IMR-90 (cell line): ENCODE measurements at regions not wholly inside any gene's neighbourhood (a gene's known extent, or its start where the extent isn't known, plus 50 kb on each side); places are given as distances from the start of the nearest gene placed in this dataset.

Experiments
- ATAC-seq: fragments of 200-7000 bp; cut with Tn5 transposase; 2 replicates; pipeline ENCODE4 v1.9.1; 2020; ENCODE audit warnings: low read depth, mild to moderate bottlenecking, moderate library complexity
- BruUV-seq: library from RNA; stranded (reverse); fragments of 400-500 nt; replicated peaks from 2 replicates; lab custom pipeline; 2021; lab: Mats Ljungman, UMichigan
- CTCF ChIA-PET: fragments of 300-600 bp; formaldehyde crosslinking; extraction: SDS; loops from one replicate; lab custom pipeline; 2021; ENCODE audit warnings: antibody characterized with exemption; lab: Yijun Ruan, JAX
- POLR2A ChIA-PET: fragments of 300-600 bp; sonication (Branson Sonifier 250); formaldehyde crosslinking; loops from one replicate; lab custom pipeline; 2022; ENCODE audit warnings: antibody characterized with exemption; ENCODE audit not compliant: unreplicated experiment; lab: Charles Lee
- DNase-seq: peaks from one replicate; pipeline ENCODE4 v3.0.0; 2013
- H2AFZ ChIP-seq: replicated peaks from 2 replicates; pipeline ENCODE3; 2013; ENCODE audit warnings: low read length, mild to moderate bottlenecking; ENCODE audit not compliant: poor library complexity
- H2AK5ac ChIP-seq: 2 replicates; pipeline ENCODE4 v1.6.1; 2013; ENCODE audit warnings: low read depth, low read length, inconsistent platforms
- H2AK9ac ChIP-seq: replicated peaks from 2 replicates; pipeline ENCODE3; 2013; ENCODE audit warnings: mild to moderate bottlenecking, low read depth, low read length, moderate library complexity; ENCODE audit not compliant: poor library complexity
- H2BK120ac ChIP-seq: 2 replicates; pipeline ENCODE4 v1.6.1; 2013; ENCODE audit warnings: low read depth, low read length, inconsistent platforms
- H2BK15ac ChIP-seq: 3 replicates; pipeline ENCODE4 v1.6.1; 2013; ENCODE audit warnings: low read depth, low read length, inconsistent platforms
- H2BK20ac ChIP-seq: 2 replicates; pipeline ENCODE4 v1.6.1; 2013; ENCODE audit warnings: low read depth, mild to moderate bottlenecking, inconsistent platforms, low read length, moderate library complexity
- H2BK5ac ChIP-seq: 2 replicates; pipeline ENCODE4 v1.6.1; 2013; ENCODE audit warnings: mild to moderate bottlenecking, low read depth, low read length, inconsistent platforms; ENCODE audit not compliant: poor library complexity, severe bottlenecking
- H3K14ac ChIP-seq: replicated peaks from 2 replicates; pipeline ENCODE4 v1.6.1; 2013; ENCODE audit warnings: low read depth, low read length, inconsistent platforms
- H3K18ac ChIP-seq: 2 replicates; pipeline ENCODE4 v1.6.1; 2013; ENCODE audit warnings: low read depth, low read length, control low read depth
- H3K23ac ChIP-seq: 2 replicates; pipeline ENCODE4 v1.6.1; 2013; ENCODE audit warnings: low read depth, low read length, inconsistent platforms
- H3K27ac ChIP-seq: 2 replicates; pipeline ENCODE4 v1.5.1; 2013; ENCODE audit warnings: mild to moderate bottlenecking, control low read depth, low read length; ENCODE audit not compliant: insufficient read depth
- H3K27me3 ChIP-seq: 2 replicates; pipeline ENCODE4 v1.6.1; 2013; ENCODE audit warnings: low read length; ENCODE audit not compliant: control insufficient read depth, insufficient read depth
- H3K36me3 ChIP-seq: 2 replicates; pipeline ENCODE4 v1.6.1; 2013; ENCODE audit warnings: low read length, mixed read lengths; ENCODE audit not compliant: control insufficient read depth, insufficient read depth
- H3K4ac ChIP-seq: 2 replicates; pipeline ENCODE4 v1.6.1; 2013; ENCODE audit warnings: low read depth, low read length, inconsistent platforms
- H3K4me1 ChIP-seq: 2 replicates; pipeline ENCODE4 v1.6.1; 2013; ENCODE audit warnings: low read length, mixed read lengths; ENCODE audit not compliant: control insufficient read depth, insufficient read depth
- H3K4me2 ChIP-seq: 2 replicates; pipeline ENCODE4 v1.6.1; 2013; ENCODE audit warnings: low read depth, mild to moderate bottlenecking, control low read depth, low read length, moderate library complexity
- H3K4me3 ChIP-seq: 2 replicates; pipeline ENCODE4 v1.5.1; 2013; ENCODE audit warnings: low read depth, mild to moderate bottlenecking, control low read depth, low read length, moderate library complexity; ENCODE audit not compliant: insufficient read depth
- H3K56ac ChIP-seq: 2 replicates; pipeline ENCODE4 v1.6.1; 2013; ENCODE audit warnings: low read length, inconsistent platforms; ENCODE audit not compliant: insufficient read depth; ENCODE audit errors: extremely low read depth
- H3K79me1 ChIP-seq, 2 experiments: 2 replicates each; pipeline ENCODE4 v1.6.1; 2013; ENCODE audit warnings: low read length in 2 of 2, inconsistent platforms in 1 of 2, low read depth in 1 of 2
- H3K9ac ChIP-seq: 2 replicates; pipeline ENCODE4 v1.6.1; 2013; ENCODE audit warnings: low read depth, low read length, control low read depth
- H3K9me1 ChIP-seq: 2 replicates; pipeline ENCODE4 v1.6.1; 2013; ENCODE audit warnings: low read length, inconsistent platforms; ENCODE audit not compliant: insufficient read depth
- H3K9me3 ChIP-seq: 2 replicates; pipeline ENCODE4 v1.6.1; 2013; ENCODE audit warnings: low read length; ENCODE audit not compliant: control insufficient read depth, insufficient read depth
- H4K20me1 ChIP-seq: 2 replicates; pipeline ENCODE4 v1.6.1; 2013; ENCODE audit warnings: low read length, inconsistent platforms; ENCODE audit not compliant: insufficient read depth
- H4K5ac ChIP-seq: 2 replicates; pipeline ENCODE4 v1.6.1; 2013; ENCODE audit warnings: mild to moderate bottlenecking, low read depth, low read length, control low read depth
- H4K8ac ChIP-seq, 2 experiments: 2 replicates each; pipeline ENCODE4 v1.6.1; 2013; ENCODE audit warnings: low read depth in 2 of 2, low read length in 2 of 2, control low read depth in 1 of 2, inconsistent platforms in 1 of 2
- H4K91ac ChIP-seq: 2 replicates; pipeline ENCODE4 v1.6.1; 2013; ENCODE audit warnings: low read depth, low read length, inconsistent platforms; ENCODE audit not compliant: insufficient read depth
- BHLHE40 ChIP-seq: fragments of 150-350 bp; IDR thresholded peaks from 2 replicates; pipeline ENCODE4 v1.6.1; 2016; ENCODE audit warnings: mild to moderate bottlenecking, low read depth, low read length
- CEBPB ChIP-seq: IDR thresholded peaks from 2 replicates; pipeline ENCODE4 v1.6.1; 2012; ENCODE audit warnings: low read depth, low read length, improper control_type of control experiment
- CHD1 ChIP-seq: IDR thresholded peaks from 2 replicates; pipeline ENCODE4 v1.6.1; 2012; ENCODE audit warnings: low read depth, low read length, improper control_type of control experiment
- ELK1 ChIP-seq: fragments of 150-350 bp; IDR thresholded peaks from 2 replicates; pipeline ENCODE4 v1.6.1; 2016; ENCODE audit warnings: low read depth, mild to moderate bottlenecking, low read length, moderate library complexity, borderline replicate concordance
- FOS ChIP-seq: fragments of 150-350 bp; IDR thresholded peaks from 2 replicates; pipeline ENCODE4 v1.6.1; 2016; ENCODE audit warnings: low read depth, low read length
- NFE2L2 ChIP-seq: fragments of 150-350 bp; IDR thresholded peaks from 2 replicates; pipeline ENCODE4 v1.6.1; 2016; ENCODE audit warnings: low read depth, mild to moderate bottlenecking, low read length
- RFX5 ChIP-seq: IDR thresholded peaks from 2 replicates; pipeline ENCODE4 v1.8.0; 2012; ENCODE audit warnings: low read depth, mild to moderate bottlenecking, low read length, moderate library complexity
- USF2 ChIP-seq: fragments of 150-350 bp; IDR thresholded peaks from 2 replicates; pipeline ENCODE4 v1.6.1; 2017; ENCODE audit warnings: mild to moderate bottlenecking, antibody characterized with exemption, low read length, low read depth
- whole genome bisulfite sequencing, 2 experiments: methylation state at CpG; one replicate each; pipeline versions ENCODE4 v1.1.5 to v1.1.7; 2013; ENCODE audit warnings: missing lambda C conversion rate in 2 of 2; ENCODE audit not compliant: insufficient read length in 1 of 2; ENCODE audit errors: extremely low coverage in 2 of 2; 5-methylcytosine and 5-hydroxymethylcytosine counted together
- dilution Hi-C: fragments of 300-500 bp; cut with HindIII; formaldehyde crosslinking; loops from one replicate; pipeline ENCODE4 v1.14.3; 2018; ENCODE audit warnings: low sequenced_read_pairs; ENCODE audit not compliant: unreplicated experiment
- in situ Hi-C: fragments of 300-500 bp; cut with MboI; formaldehyde crosslinking; loops from 3 replicates; pipeline ENCODE4 v1.14.3; 2019; ENCODE audit warnings: low sequenced_read_pairs, inconsistent platforms, mixed read lengths
- intact Hi-C: fragments of 100-400 bp; cut with micrococcal nuclease; formaldehyde crosslinking; loops from 2 replicates; pipeline ENCODE4 v1.10.0; 2022

- H3K9me1 ChIP-seq, result no peaks in the 10 kb centered on the region
- no peak overlapping the region for H2BK15ac ChIP-seq
- H2BK5ac ChIP-seq, result no peak overlapping the region
- H2BK120ac ChIP-seq, result no peak overlapping the region
- no peak overlapping the region for H3K23ac ChIP-seq
- H3K4me1 ChIP-seq, result no peaks in the 10 kb centered on the region
- DNase-seq (no peak), ATAC-seq (no peak)
- no peak overlapping the region for H3K56ac ChIP-seq
- ChIA-PET POLR2A (no interaction called here), CTCF (interaction anchor here (0.6 to 1.0 kb wide), 2 partner anchors 15 to 19 kb away, joined by 3 to 12 read pairs; no protein-coding TSS in a partner anchor)
- no peaks in the 10 kb centered on the region for H3K27me3 ChIP-seq
- dilution Hi-C loops, result no loop called here
- no peak overlapping the region for H2AK9ac ChIP-seq
- no peaks in the 10 kb centered on the region for H4K20me1 ChIP-seq
- no peak overlapping the region for H4K8ac ChIP-seq
- intact Hi-C loops, result no loop called here
- no peaks in the 10 kb centered on the region for H3K36me3 ChIP-seq
- no peak overlapping the region for H3K14ac ChIP-seq
- TF ChIP-seq NFE2L2 (no peak), ELK1 (no peak), CHD1 (no peak), FOS (no peak), USF2 (no peak), RFX5 (no peak), CEBPB (no peak), BHLHE40 (no peak)
- H3K4me2 ChIP-seq, result no peak overlapping the region
- H3K9me3 ChIP-seq, result no peaks in the 10 kb centered on the region
- H4K5ac ChIP-seq, result no peak overlapping the region
- no peak overlapping the region for H2AK5ac ChIP-seq
- H2AFZ ChIP-seq, result no peak overlapping the region
- H3K9ac ChIP-seq, result no peak overlapping the region
- H3K4me3 ChIP-seq, result no peak overlapping the region
- no peaks in the 10 kb centered on the region for H3K79me1 ChIP-seq
- H4K91ac ChIP-seq, result no peak overlapping the region
- H2BK20ac ChIP-seq, result no peak overlapping the region
- in situ Hi-C loops, result no loop called here
- no peak overlapping the region for H3K18ac ChIP-seq
- H3K27ac ChIP-seq, result no peak overlapping the region
- H3K4ac ChIP-seq, result no peak overlapping the region
- no CpG with 5 or more reads among the region's 4 CpGs for WGBS, 2 experiments
- BruUV-seq, result no TSS peak
Measured at GRCh38 chr5:163822548-163822947, 317.1 kb downstream of the MAT2B start.
